GM21825 (cell line): ENCODE measurements at regions not wholly inside any gene's neighbourhood (a gene's known extent, or its start where the extent isn't known, plus 50 kb on each side); places are given as distances from the start of the nearest gene placed in this dataset.

ENCODE experiments used
- ATAC-seq: cut with Tn5 transposase; IDR thresholded peaks from one replicate; pipeline ENCODE4 v1.9.1; 2021; ENCODE audit warnings: mild to moderate bottlenecking, moderate library complexity; ENCODE audit not compliant: unreplicated experiment

DNA sequence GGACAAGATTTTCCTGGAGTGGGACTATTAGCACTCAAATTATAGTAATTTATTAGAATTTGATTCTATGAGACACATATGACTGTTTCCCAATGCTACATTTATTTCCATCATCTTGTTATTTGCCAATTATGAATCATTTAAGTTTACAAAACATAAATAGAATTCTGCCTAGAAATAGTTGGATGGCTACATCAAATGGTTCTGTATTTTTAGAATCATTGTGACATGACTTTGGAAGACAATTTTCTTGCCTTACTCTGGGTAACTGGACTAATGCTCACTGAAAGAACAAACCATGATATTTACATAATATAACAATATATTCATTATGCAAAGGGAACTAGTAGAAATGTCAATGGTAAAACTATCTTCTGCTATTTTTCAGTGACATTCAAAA lies 173.5 kb downstream of the ZIC1 start:
- no peak for ATAC-seq

DNA sequence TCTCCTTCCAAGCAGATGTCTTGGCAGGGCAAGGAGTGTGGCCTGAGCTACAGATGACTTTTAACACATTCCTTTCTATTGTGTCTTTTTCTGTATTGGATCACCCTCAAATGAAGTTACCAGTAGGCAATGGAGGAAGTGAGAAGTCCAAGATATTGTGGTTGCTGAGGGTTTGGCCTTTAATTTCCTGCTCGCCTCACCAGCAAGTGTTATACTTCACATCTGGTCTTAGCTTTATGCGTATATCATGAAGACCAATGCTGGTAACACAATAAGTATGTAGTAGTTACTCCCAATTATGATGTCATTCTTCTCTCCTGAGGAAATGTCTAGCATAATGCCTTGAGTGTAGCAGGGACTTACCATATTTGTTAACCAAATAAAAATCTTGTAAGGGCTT lies 179.9 kb downstream of the ZIC1 start:
- no peak for ATAC-seq

DNA sequence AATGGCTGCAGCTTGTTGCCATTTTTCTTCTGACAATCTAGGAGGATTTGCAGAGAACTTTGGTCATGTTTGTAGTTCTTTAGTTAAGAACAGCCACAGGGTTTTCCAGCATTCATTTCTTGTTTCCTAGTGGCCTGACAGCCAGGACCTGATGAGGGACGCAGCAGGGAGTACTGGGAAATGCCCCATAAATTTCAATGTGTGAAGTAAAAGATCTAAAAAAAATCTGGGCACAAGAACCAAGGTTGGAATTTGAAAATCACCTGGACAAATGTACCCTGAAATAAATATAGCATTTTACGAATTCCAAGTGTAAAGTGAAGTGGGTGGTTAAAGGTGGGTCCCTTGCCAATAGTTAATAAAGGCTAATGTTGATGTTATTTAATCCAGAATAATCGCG lies 195.0 kb downstream of the ZIC1 start:
- no peak for ATAC-seq

DNA sequence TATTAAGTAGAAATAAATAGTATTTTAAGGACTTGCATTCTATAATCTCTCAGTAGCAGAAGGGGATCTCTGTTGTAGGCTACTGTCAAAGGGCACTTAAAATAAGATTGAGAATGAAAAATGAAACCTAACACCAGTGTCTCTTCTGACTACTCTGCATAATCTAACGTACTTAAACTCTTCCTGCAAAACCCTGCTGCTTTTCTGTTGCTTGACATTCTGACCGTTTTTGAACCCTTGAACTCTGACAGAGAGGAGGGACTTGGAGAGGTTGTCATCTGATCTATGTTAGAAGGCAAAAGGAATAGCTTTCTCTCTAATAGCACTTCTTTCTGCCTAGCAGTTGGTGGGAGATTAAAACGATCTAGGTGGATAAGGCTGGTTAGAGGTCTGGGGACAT lies 204.6 kb downstream of the ZIC1 start:
- no peak for ATAC-seq

DNA sequence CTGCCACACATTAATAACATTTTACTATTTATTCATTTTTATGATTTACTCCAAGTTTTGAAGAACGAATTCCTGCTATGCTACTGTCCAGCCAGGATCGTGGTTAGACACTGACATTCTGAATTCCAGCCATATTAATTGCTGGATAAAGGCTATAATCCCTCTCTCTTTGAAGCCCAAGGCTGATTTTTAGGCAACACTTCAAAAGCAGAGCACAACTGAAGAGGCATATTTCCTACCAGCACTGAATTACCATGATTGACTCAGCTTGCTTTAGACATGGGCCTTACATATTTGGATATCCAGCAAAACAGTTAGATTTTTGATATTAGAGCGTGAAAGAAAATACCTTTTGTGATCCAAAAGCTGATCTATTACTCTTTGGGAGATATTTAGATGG lies 205.0 kb downstream of the ZIC1 start:
- no peak for ATAC-seq

DNA sequence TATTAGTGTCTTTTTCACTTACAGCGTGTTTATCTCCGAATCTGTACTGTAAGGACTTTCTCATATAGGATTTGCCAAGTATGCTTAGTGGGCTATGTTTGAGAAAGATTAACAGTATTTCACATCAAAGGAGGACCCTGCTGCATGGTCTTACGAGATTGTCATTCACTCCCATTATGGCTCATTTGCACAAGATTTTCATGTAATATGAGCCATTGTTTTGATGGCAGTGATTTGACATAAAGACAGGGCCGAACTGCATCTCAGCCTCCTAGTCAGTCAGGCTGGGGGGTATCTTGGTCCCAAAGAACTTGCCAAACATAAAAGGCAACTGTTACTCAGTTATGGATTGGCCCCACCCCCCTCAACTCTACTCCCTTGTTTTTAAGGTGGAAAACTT lies 205.9 kb downstream of the ZIC1 start:
- ATAC-seq = no peak

DNA sequence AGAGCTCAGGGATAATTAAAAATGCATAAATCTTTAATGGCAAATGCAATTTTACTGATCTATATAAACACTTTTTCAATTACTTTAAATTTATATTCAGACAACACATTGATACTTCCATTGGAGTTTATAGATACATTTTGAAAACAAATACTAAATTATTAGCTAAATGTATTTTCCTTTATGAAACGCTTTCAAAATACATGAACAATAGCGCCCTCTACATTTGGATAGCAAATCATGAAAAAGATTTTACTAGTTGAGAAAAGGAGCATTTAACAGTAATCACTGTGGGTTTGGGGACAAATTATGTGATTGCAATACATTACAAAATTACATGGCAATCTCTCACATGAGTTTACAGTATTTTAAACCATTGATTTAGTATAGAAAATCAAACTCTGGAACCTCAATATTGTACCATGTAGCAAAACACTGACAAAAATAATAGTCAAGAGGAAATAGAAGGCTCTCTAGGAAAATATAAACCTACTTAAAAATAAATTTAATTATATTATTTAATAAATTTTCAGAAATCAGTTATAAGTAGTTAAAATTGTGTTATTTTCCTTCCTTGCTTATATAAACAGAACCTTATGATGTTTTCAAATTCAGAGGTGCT lies 207.9 kb downstream of the ZIC1 start:
- ATAC-seq = no peak

DNA sequence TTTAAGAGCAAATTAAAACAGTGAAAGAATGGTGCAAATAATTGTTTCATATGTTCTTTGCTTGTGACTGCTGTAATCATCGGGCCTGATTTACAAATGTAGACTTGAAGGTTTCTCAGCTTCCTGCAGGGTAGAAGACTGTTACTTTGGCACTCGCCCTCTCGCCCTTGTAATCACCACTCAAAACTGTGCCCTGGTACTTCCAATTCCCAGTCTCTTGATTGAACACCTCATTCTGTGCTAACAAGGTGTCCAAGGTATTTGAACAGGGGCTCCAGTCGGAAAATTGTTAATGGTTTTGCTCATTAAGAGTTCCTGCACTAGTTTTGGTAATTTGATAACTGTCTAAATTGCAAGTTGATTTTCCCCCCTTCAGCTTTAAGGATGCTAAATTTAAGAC lies 209.5 kb downstream of the ZIC1 start:
- no peak for ATAC-seq

DNA sequence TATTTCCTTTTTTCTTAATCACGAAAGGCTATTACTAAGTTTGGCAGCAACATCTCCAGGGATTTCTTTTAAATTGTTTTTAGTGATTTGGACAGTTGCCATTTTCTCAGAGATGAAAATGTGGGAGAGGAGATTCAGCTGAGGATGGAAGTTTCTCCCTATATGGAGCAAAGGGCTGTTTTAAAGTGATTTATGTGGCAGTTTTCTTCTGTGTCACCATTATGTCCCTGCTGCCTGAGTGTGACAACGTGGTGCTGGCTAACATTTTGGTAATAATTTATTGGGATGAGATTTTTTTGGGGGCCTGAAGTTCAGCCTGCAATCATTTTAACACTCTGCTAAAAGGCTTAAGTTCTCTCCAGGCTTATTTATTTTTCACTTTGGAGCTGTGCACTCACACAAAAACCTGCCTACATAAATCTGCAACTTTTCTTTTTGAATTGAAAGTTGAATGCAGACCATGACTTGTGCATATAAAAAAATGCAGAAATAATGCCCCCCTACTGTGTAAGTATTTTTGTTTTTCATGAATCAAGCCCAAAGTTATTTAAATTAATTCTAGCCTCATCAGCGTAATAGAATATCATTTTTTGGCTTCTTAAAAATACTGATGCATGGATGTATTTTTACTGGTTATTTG lies 210.9 kb downstream of the ZIC1 start:
- no peak for ATAC-seq

DNA sequence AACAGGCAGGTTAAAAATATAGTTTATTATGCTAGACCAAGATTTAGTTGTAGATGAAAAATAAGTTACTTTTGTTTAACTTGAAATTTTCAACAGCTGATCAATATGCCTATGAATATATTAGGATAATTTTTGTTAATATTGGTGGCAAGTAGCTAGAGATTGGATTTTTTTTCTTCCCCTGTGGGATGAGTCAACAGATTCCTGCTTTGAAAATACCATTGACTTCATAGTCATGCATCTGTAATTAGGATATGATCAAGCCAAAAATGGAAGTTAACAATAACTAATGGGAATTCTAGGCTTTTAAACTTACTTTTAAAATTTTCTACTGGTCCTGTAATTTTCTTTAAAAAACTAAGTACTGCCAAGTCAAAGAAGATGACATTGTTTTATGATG lies 211.7 kb downstream of the ZIC1 start:
- ATAC-seq = no peak

DNA sequence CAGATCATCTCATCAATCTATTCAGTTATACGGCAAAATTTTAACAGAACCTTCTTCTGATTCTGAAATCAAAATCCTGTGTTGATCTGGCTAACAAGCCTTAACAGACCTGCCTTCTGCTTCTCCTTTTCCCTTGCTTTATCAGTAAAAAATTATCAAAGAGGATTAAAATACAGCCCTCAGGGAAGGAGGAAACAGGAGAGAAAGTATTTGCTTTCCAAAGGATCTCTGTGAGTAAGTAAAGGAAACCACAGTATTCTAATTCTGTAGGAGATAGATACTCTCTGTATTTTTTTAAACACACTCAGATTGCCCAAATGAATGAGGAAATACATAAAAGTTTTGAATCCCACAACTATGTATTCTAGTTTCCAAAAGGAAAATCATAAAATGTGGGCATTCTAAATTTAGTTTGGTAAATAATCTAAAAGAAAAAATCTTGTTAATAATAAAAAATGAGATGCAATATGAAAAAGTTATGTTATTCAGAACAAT lies 221.8 kb downstream of the ZIC1 start:
- no peak for ATAC-seq

DNA sequence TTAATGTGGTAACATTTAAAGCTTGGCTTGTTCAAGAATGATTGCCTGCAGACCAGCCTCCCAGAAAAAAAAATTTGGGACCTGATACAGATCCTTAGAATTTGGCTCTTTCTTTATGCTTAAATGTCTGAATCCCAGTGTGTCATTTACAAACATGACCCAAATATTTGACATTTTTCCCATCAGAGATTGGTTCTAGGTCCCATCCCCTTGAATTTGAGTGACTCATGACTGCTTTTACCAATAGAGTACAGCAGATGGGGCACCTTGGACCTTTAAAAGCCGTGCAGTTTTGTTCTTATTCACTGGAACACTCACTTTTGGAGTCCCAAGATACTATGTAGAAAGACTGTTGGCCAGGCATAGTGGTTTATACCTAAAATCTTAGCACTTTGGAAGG lies 231.6 kb downstream of the ZIC1 start:
- ATAC-seq = no peak

DNA sequence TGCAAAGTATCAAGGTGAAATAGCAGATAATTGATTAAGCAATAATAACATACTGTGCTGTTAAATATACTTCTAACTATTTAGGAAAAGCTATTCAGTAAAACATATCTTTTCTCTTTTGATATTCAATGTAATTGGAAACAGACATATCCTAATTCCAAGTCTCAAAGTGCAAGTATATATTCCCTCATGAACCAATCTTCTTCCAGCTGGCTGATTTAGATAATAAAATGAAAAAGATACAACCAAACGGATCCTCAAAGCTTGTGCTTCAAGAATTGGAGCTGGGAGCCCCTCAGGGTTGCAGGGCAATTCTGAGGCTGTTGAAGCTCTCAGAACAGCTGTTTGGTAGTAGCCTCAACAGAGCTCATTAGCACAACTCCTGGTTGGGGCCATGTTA lies 236.6 kb downstream of the ZIC1 start:
- ATAC-seq = no peak

DNA sequence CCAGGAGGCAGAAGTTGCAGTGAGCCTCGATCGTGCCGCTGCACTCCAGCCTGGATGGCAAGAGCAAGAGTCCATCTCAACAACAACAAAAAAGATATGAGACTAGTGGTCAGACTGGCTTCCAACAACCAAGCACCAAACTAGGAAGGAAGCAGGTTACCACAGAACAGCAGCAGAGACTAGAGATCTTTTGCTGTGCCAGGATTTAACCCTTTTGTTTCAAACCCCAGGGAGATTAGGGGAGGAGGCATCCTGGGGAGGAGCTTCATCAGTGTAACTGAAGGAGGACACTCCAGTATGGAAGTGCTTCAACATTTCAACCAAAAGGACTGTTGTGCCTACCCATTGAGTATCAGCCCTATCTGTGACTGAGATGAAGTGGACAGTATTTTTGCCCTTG lies 240.3 kb downstream of the ZIC1 start:
- no peak for ATAC-seq

DNA sequence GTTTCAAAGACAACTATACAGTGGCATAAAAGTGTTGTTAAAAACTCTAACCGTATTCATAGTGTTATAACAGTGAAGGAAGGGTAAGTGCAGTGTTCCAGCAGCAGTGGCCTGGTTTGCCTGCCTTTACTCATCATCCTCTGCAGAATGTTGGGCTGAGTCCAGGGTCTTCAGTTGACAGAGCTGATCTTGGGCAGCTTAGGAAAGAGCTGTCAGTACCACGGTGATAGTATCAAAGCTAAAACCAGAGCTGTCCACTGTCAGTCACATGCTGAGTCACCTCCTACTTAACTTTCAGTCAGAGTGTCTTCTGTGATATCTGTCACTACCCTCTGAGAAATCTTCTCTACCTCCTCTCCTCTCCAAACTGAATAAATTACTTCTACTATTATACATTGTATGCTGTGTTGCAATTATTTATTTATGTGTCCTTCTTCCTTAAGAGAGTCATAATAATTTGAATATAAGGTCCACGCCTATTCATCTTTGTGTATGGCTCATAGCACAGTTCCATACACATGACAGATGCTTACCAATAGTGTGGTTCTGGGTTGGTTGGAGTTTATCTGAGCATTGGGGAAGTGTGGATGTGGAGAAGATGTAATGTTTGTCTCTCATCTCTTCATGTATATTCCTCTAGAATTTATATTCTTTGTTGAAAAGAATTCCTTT lies 242.1 kb downstream of the ZIC1 start:
- ATAC-seq = no peak

DNA sequence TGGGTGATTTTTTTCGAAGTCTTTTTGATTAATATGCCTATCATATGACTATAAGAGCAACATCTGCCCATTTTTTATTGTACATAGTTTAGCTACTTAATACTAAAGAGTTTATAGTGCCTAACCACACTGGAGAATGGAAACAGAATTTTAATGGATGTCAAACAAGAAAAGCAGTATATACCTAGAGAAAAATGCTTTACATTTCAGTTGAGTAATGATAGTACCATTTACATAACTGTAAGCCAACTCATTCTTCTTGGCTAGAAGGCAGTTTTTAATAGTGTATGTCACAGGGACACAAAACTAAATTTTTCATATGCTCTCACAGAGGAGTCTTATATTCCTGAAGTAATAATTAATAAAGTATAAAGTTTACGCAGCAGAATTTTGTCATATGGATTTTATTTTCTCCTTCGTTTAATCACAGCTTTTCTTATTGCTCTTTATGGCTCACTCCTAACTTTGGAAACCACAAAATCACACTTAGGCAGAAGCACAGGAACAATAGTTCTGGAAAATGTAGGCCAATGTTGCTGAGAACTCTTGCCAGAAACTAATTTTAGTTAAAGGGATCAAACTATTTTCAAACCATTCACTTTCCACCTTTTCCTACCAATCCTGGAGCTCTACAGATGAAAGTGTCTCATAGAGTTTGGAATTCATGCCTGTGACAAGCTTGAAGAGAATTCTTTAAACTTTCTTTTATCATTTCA lies 243.6 kb downstream of the ZIC1 start:
- no peak for ATAC-seq

DNA sequence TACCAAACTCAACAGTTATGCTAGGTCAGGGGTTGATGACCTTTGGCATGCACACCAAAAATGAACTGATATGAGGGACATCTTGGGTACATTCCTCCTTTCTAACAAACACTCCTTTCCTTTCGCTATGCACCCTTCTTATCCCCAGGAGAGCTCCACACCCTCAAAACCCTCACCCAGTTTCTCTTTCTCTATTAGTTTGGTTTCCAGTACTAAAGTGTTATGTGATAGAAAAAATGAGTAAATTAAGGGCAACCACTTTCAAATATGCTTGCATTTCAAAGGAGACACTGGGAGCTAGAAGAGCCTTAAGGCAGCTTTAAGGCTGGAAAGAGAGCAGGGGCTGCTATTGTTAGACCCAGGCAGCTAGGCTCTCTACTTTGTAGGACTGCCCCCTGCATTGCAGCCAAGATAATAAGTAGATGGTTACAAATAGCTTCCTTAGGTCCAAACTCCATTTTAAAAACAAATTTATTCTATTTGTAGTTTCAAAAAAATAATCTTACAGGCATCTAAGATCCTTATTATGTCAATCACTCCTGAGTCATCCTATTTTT lies 244.3 kb downstream of the ZIC1 start:
- ATAC-seq = no peak

DNA sequence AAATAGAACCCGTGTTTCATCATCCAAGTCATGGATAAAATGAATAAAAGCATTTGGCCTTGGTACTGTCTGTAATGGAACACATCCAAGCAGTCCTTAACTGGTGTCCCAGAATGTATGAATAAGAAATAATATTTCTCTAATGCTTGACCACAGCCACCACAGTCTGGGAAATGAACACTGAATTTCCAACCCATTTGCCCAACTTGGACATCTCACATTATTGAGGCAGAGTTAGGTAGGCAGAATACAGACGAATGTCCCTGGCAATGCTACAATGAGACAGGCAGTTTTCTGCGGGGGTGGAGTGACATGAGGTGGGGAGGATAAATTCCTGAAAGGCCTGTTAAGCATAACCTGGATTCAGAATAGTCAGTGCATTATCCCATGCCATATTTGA lies 245.7 kb downstream of the ZIC1 start:
- no peak for ATAC-seq

DNA sequence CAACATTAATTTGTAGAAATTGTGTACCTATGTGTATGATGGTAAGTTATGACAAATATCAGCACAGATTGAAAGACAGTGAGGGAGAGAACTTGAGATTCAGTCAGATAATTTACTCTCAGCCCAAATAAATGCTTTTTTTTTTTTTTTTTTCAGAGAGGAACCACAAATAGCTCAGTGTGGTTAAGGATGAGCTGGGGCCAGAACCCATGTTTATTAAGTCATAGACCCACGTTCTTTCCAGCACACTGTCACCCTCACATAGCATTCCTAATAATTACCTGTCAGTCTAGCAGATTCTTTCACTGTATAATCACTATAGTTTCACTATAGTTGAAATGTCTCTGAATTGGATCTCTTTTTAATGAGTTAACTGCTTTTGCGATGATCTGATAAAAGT lies 246.1 kb downstream of the ZIC1 start:
- no peak for ATAC-seq

DNA sequence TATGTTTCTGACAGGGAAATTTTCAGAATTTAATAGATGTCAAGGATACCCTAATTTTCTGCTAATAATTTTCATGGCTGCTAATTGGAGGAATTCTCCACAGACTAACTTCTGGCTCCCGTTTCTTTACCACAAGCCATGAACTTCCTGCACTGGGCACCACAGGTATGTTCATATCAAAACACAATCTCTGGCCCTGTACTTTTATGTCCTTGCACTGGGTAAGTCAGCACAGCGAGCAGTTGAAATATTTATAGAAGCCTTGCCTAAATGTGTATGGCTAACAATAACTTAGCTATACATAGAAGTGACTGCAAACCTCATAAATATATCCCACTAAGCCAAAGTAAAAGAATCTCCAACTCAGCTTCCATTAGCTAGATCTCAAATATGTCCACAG lies 246.9 kb downstream of the ZIC1 start:
- ATAC-seq = no peak

DNA sequence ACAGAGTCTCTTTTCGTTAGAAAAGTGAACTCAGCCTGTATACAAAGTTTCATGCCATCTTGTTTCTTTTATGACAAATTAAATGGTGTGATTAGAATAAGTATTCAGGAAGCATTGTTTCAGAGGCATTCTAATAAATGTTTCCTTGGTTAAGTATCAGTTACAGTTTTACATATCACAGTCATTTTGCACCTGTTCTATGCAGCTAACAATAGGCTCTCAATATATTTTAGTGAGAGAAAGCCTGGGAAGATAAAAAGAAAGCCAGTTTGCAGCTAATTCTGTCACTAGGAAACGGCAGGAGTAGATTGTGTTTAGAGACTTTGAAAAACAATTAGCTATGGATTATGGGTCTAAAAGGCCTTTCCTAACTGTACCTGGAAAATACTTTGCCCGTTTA lies 252.8 kb downstream of the ZIC1 start:
- ATAC-seq = no peak

DNA sequence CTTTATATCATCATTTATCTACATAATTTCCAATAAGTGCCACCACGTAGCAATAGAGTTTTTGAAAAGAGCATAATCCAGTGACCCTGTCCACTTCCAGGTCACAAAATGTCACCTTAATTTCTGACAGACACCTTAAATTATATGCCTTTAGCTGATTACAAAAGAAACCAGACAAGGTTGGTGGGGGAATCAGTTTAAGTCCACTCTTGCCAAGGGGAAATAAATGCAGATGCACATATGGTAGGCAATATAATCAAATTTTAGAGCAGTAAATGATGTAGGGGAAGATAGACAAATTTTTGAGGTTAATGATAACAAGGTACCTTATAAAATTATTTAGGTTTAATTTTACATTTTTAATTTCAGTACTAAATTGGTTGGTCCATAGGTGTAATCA lies 253.5 kb downstream of the ZIC1 start:
- ATAC-seq = no peak
